Upper lobe of left lung (tissue), 4 donors: ENCODE measurements at regions not wholly inside any gene's neighbourhood (a gene's known extent, or its start where the extent isn't known, plus 50 kb on each side); places are given as distances from the start of the nearest gene placed in this dataset.

Experiments used
- CTCF ChIP-seq, 6 experiments: fragments of 450-650 bp in 4 of 6; fragments of 200-600 bp in 2 of 6; sonication (generic) in 2 of 6; IDR thresholded peaks; one replicate each; pipeline ENCODE4 v1.5.1; 2016 to 2019; ENCODE audit warnings: antibody characterized with exemption in 6 of 6
- EP300 ChIP-seq, 4 donors: sonication (generic); formaldehyde crosslinking; IDR thresholded peaks; one replicate each; pipeline ENCODE4 v1.5.1; 2017; ENCODE audit warnings: antibody characterized with exemption in 4 of 4, control low read depth in 2 of 4
- POLR2A ChIP-seq, 4 donors: fragments of 450-650 bp; IDR thresholded peaks; one replicate each; pipeline ENCODE4 v1.5.1; 2016 to 2017; ENCODE audit warnings: antibody characterized with exemption in 4 of 4, mild to moderate bottlenecking in 2 of 4
- POLR2AphosphoS5 ChIP-seq, 2 donors: sonication (generic); formaldehyde crosslinking; IDR thresholded peaks; one replicate each; pipeline ENCODE4 v1.5.1; 2017; ENCODE audit warnings: antibody characterized with exemption in 2 of 2

GRCh38 chr18:70506511-70506910, 217.7 kb downstream of the SOCS6 start:
- TF ChIP-seq EP300 (IDR thresholded peaks at IDR 0.05) (no peak), POLR2AphosphoS5 (IDR thresholded peaks at IDR 0.05) (no peak), CTCF (IDR thresholded peaks at IDR 0.05) (no peak), POLR2A (IDR thresholded peaks at IDR 0.05) (no peak)
